IMR-90 (cell line): ENCODE measurements at regions not wholly inside any gene's neighbourhood (a gene's known extent, or its start where the extent isn't known, plus 50 kb on each side); places are given as distances from the start of the nearest gene placed in this dataset.

Experiments
- ATAC-seq: fragments of 200-7000 bp; cut with Tn5 transposase; 2 replicates; pipeline ENCODE4 v1.9.1; 2020; ENCODE audit warnings: low read depth, mild to moderate bottlenecking, moderate library complexity
- BruUV-seq: library from RNA; stranded (reverse); fragments of 400-500 nt; replicated peaks from 2 replicates; lab custom pipeline; 2021; lab: Mats Ljungman, UMichigan
- CTCF ChIA-PET: fragments of 300-600 bp; formaldehyde crosslinking; extraction: SDS; loops from one replicate; lab custom pipeline; 2021; ENCODE audit warnings: antibody characterized with exemption; lab: Yijun Ruan, JAX
- POLR2A ChIA-PET: fragments of 300-600 bp; sonication (Branson Sonifier 250); formaldehyde crosslinking; loops from one replicate; lab custom pipeline; 2022; ENCODE audit warnings: antibody characterized with exemption; ENCODE audit not compliant: unreplicated experiment; lab: Charles Lee
- DNase-seq: peaks from one replicate; pipeline ENCODE4 v3.0.0; 2013
- H2AFZ ChIP-seq: replicated peaks from 2 replicates; pipeline ENCODE3; 2013; ENCODE audit warnings: low read length, mild to moderate bottlenecking; ENCODE audit not compliant: poor library complexity
- H2AK5ac ChIP-seq: 2 replicates; pipeline ENCODE4 v1.6.1; 2013; ENCODE audit warnings: low read depth, low read length, inconsistent platforms
- H2AK9ac ChIP-seq: replicated peaks from 2 replicates; pipeline ENCODE3; 2013; ENCODE audit warnings: mild to moderate bottlenecking, low read depth, low read length, moderate library complexity; ENCODE audit not compliant: poor library complexity
- H2BK120ac ChIP-seq: 2 replicates; pipeline ENCODE4 v1.6.1; 2013; ENCODE audit warnings: low read depth, low read length, inconsistent platforms
- H2BK15ac ChIP-seq: 3 replicates; pipeline ENCODE4 v1.6.1; 2013; ENCODE audit warnings: low read depth, low read length, inconsistent platforms
- H2BK20ac ChIP-seq: 2 replicates; pipeline ENCODE4 v1.6.1; 2013; ENCODE audit warnings: low read depth, mild to moderate bottlenecking, inconsistent platforms, low read length, moderate library complexity
- H2BK5ac ChIP-seq: 2 replicates; pipeline ENCODE4 v1.6.1; 2013; ENCODE audit warnings: mild to moderate bottlenecking, low read depth, low read length, inconsistent platforms; ENCODE audit not compliant: poor library complexity, severe bottlenecking
- H3K14ac ChIP-seq: replicated peaks from 2 replicates; pipeline ENCODE4 v1.6.1; 2013; ENCODE audit warnings: low read depth, low read length, inconsistent platforms
- H3K18ac ChIP-seq: 2 replicates; pipeline ENCODE4 v1.6.1; 2013; ENCODE audit warnings: low read depth, low read length, control low read depth
- H3K23ac ChIP-seq: 2 replicates; pipeline ENCODE4 v1.6.1; 2013; ENCODE audit warnings: low read depth, low read length, inconsistent platforms
- H3K27ac ChIP-seq: 2 replicates; pipeline ENCODE4 v1.5.1; 2013; ENCODE audit warnings: mild to moderate bottlenecking, control low read depth, low read length; ENCODE audit not compliant: insufficient read depth
- H3K27me3 ChIP-seq: 2 replicates; pipeline ENCODE4 v1.6.1; 2013; ENCODE audit warnings: low read length; ENCODE audit not compliant: control insufficient read depth, insufficient read depth
- H3K36me3 ChIP-seq: 2 replicates; pipeline ENCODE4 v1.6.1; 2013; ENCODE audit warnings: low read length, mixed read lengths; ENCODE audit not compliant: control insufficient read depth, insufficient read depth
- H3K4ac ChIP-seq: 2 replicates; pipeline ENCODE4 v1.6.1; 2013; ENCODE audit warnings: low read depth, low read length, inconsistent platforms
- H3K4me1 ChIP-seq: 2 replicates; pipeline ENCODE4 v1.6.1; 2013; ENCODE audit warnings: low read length, mixed read lengths; ENCODE audit not compliant: control insufficient read depth, insufficient read depth
- H3K4me2 ChIP-seq: 2 replicates; pipeline ENCODE4 v1.6.1; 2013; ENCODE audit warnings: low read depth, mild to moderate bottlenecking, control low read depth, low read length, moderate library complexity
- H3K4me3 ChIP-seq: 2 replicates; pipeline ENCODE4 v1.5.1; 2013; ENCODE audit warnings: low read depth, mild to moderate bottlenecking, control low read depth, low read length, moderate library complexity; ENCODE audit not compliant: insufficient read depth
- H3K56ac ChIP-seq: 2 replicates; pipeline ENCODE4 v1.6.1; 2013; ENCODE audit warnings: low read length, inconsistent platforms; ENCODE audit not compliant: insufficient read depth; ENCODE audit errors: extremely low read depth
- H3K79me1 ChIP-seq, 2 experiments: 2 replicates each; pipeline ENCODE4 v1.6.1; 2013; ENCODE audit warnings: low read length in 2 of 2, inconsistent platforms in 1 of 2, low read depth in 1 of 2
- H3K9ac ChIP-seq: 2 replicates; pipeline ENCODE4 v1.6.1; 2013; ENCODE audit warnings: low read depth, low read length, control low read depth
- H3K9me1 ChIP-seq: 2 replicates; pipeline ENCODE4 v1.6.1; 2013; ENCODE audit warnings: low read length, inconsistent platforms; ENCODE audit not compliant: insufficient read depth
- H3K9me3 ChIP-seq: 2 replicates; pipeline ENCODE4 v1.6.1; 2013; ENCODE audit warnings: low read length; ENCODE audit not compliant: control insufficient read depth, insufficient read depth
- H4K20me1 ChIP-seq: 2 replicates; pipeline ENCODE4 v1.6.1; 2013; ENCODE audit warnings: low read length, inconsistent platforms; ENCODE audit not compliant: insufficient read depth
- H4K5ac ChIP-seq: 2 replicates; pipeline ENCODE4 v1.6.1; 2013; ENCODE audit warnings: mild to moderate bottlenecking, low read depth, low read length, control low read depth
- H4K8ac ChIP-seq, 2 experiments: 2 replicates each; pipeline ENCODE4 v1.6.1; 2013; ENCODE audit warnings: low read depth in 2 of 2, low read length in 2 of 2, control low read depth in 1 of 2, inconsistent platforms in 1 of 2
- H4K91ac ChIP-seq: 2 replicates; pipeline ENCODE4 v1.6.1; 2013; ENCODE audit warnings: low read depth, low read length, inconsistent platforms; ENCODE audit not compliant: insufficient read depth
- BHLHE40 ChIP-seq: fragments of 150-350 bp; IDR thresholded peaks from 2 replicates; pipeline ENCODE4 v1.6.1; 2016; ENCODE audit warnings: mild to moderate bottlenecking, low read depth, low read length
- CEBPB ChIP-seq: IDR thresholded peaks from 2 replicates; pipeline ENCODE4 v1.6.1; 2012; ENCODE audit warnings: low read depth, low read length, improper control_type of control experiment
- CHD1 ChIP-seq: IDR thresholded peaks from 2 replicates; pipeline ENCODE4 v1.6.1; 2012; ENCODE audit warnings: low read depth, low read length, improper control_type of control experiment
- CTCF ChIP-seq: conservative IDR thresholded peaks from 2 replicates; pipeline ENCODE4 v1.5.1; 2012; ENCODE audit warnings: mild to moderate bottlenecking, low read depth, low read length, improper control_type of control experiment
- FOS ChIP-seq: fragments of 150-350 bp; IDR thresholded peaks from 2 replicates; pipeline ENCODE4 v1.6.1; 2016; ENCODE audit warnings: low read depth, low read length
- MAFK ChIP-seq: IDR thresholded peaks from 2 replicates; pipeline ENCODE4 v1.6.1; 2012; ENCODE audit warnings: low read depth, low read length, improper control_type of control experiment
- MAZ ChIP-seq: IDR thresholded peaks from 2 replicates; pipeline ENCODE4 v1.6.1; 2012; ENCODE audit warnings: low read depth, mild to moderate bottlenecking, low read length, improper control_type of control experiment, moderate library complexity, borderline replicate concordance
- MXI1 ChIP-seq: IDR thresholded peaks from 2 replicates; pipeline ENCODE4 v1.6.1; 2012; ENCODE audit warnings: low read depth, mild to moderate bottlenecking, low read length, moderate library complexity, borderline replicate concordance
- NFE2L2 ChIP-seq: fragments of 150-350 bp; IDR thresholded peaks from 2 replicates; pipeline ENCODE4 v1.6.1; 2016; ENCODE audit warnings: low read depth, mild to moderate bottlenecking, low read length
- POLR2A ChIP-seq: IDR thresholded peaks from 2 replicates; pipeline ENCODE4 v1.6.1; 2012; ENCODE audit warnings: mild to moderate bottlenecking, low read depth, low read length
- RAD21 ChIP-seq: IDR thresholded peaks from 2 replicates; pipeline ENCODE4 v1.6.1; 2012; ENCODE audit warnings: low read length, improper control_type of control experiment
- RCOR1 ChIP-seq: IDR thresholded peaks from 2 replicates; pipeline ENCODE4 v1.6.1; 2012; ENCODE audit warnings: mild to moderate bottlenecking, low read length, improper control_type of control experiment; ENCODE audit not compliant: insufficient replicate concordance
- RFX5 ChIP-seq: IDR thresholded peaks from 2 replicates; pipeline ENCODE4 v1.8.0; 2012; ENCODE audit warnings: low read depth, mild to moderate bottlenecking, low read length, moderate library complexity
- SMC3 ChIP-seq: fragments of 150-350 bp; IDR thresholded peaks from 2 replicates; pipeline ENCODE4 v1.6.1; 2016; ENCODE audit warnings: low read depth, mild to moderate bottlenecking, antibody characterized with exemption, low read length, moderate library complexity
- WGBS, 2 experiments: methylation state at CpG; one replicate each; pipeline versions ENCODE4 v1.1.5 to v1.1.7; 2013; ENCODE audit warnings: missing lambda C conversion rate in 2 of 2; ENCODE audit not compliant: insufficient read length in 1 of 2; ENCODE audit errors: extremely low coverage in 2 of 2; 5-methylcytosine and 5-hydroxymethylcytosine counted together
- dilution Hi-C: fragments of 300-500 bp; cut with HindIII; formaldehyde crosslinking; loops from one replicate; pipeline ENCODE4 v1.14.3; 2018; ENCODE audit warnings: low sequenced_read_pairs; ENCODE audit not compliant: unreplicated experiment
- in situ Hi-C: fragments of 300-500 bp; cut with MboI; formaldehyde crosslinking; loops from 3 replicates; pipeline ENCODE4 v1.14.3; 2019; ENCODE audit warnings: low sequenced_read_pairs, inconsistent platforms, mixed read lengths
- intact Hi-C: fragments of 100-400 bp; cut with micrococcal nuclease; formaldehyde crosslinking; loops from 2 replicates; pipeline ENCODE4 v1.10.0; 2022
- TF ChIP-seq, protein P1 (sequence below): fragments of 150-350 bp; IDR thresholded peaks from 2 replicates; pipeline ENCODE4 v1.6.1; 2016; ENCODE audit warnings: low read depth, mild to moderate bottlenecking, low read length, moderate library complexity, borderline replicate concordance
- TF ChIP-seq, protein P2 (sequence below): fragments of 150-350 bp; IDR thresholded peaks from 2 replicates; pipeline ENCODE4 v1.6.1; 2017; ENCODE audit warnings: mild to moderate bottlenecking, antibody characterized with exemption, low read length, low read depth

GRCh38 chr10:4555920-4556319, 270.1 kb upstream of the AKR1E2 start:
- Histone ChIP-seq H3K23ac (no peak overlapping the region), H2AFZ (no peak overlapping the region), H3K27ac (no peak overlapping the region), H4K8ac (no peak overlapping the region), H3K79me1 (no peaks in the 10 kb centered on the region), H4K5ac (no peak overlapping the region), H3K4ac (no peak overlapping the region), H2BK120ac (no peak overlapping the region), H3K9me3 (no peaks in the 10 kb centered on the region), H4K20me1 (no peaks in the 10 kb centered on the region), H3K4me1 (no peaks in the 10 kb centered on the region), H2BK15ac (no peak overlapping the region), H4K91ac (no peak overlapping the region), H3K4me3 (no peak overlapping the region), H3K27me3 (no peaks in the 10 kb centered on the region), H3K4me2 (no peak overlapping the region), H3K18ac (no peak overlapping the region), H2AK9ac (no peak overlapping the region), H3K9ac (no peak overlapping the region), H3K9me1 (no peaks in the 10 kb centered on the region), H3K36me3 (no peaks in the 10 kb centered on the region), H2BK5ac (no peak overlapping the region), H2AK5ac (no peak overlapping the region), H3K56ac (no peak overlapping the region), H3K14ac (no peak overlapping the region), H2BK20ac (no peak overlapping the region)
- TF ChIP-seq RCOR1 (no peak), BHLHE40 (no peak), CEBPB (no peak), MXI1 (no peak), FOS (no peak), CHD1 (no peak), RAD21 (no peak), NFE2L2 (no peak), CTCF (no peak), MAZ (no peak), POLR2A (no peak), RFX5 (no peak), MAFK (no peak), SMC3 (no peak)
- TF ChIP-seq, protein P1, sequence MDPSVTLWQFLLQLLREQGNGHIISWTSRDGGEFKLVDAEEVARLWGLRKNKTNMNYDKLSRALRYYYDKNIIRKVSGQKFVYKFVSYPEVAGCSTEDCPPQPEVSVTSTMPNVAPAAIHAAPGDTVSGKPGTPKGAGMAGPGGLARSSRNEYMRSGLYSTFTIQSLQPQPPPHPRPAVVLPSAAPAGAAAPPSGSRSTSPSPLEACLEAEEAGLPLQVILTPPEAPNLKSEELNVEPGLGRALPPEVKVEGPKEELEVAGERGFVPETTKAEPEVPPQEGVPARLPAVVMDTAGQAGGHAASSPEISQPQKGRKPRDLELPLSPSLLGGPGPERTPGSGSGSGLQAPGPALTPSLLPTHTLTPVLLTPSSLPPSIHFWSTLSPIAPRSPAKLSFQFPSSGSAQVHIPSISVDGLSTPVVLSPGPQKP, result no peak
- TF ChIP-seq, protein P2, sequence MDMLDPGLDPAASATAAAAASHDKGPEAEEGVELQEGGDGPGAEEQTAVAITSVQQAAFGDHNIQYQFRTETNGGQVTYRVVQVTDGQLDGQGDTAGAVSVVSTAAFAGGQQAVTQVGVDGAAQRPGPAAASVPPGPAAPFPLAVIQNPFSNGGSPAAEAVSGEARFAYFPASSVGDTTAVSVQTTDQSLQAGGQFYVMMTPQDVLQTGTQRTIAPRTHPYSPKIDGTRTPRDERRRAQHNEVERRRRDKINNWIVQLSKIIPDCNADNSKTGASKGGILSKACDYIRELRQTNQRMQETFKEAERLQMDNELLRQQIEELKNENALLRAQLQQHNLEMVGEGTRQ, result no peak
- no TSS peak for BruUV-seq
- ChIA-PET POLR2A (no interaction called here), CTCF (interaction anchor here (0.7 kb wide), 1 partner anchor 1391 kb away, joined by 3 read pairs; no protein-coding TSS in a partner anchor)
- DNase-seq, result no peak
- no peak for ATAC-seq
- in situ Hi-C loops, result no loop called here
- dilution Hi-C loops, result no loop called here
- intact Hi-C loops, result no loop called here
- WGBS, 2 experiments, result no CpG with 5 or more reads among the region's 3 CpGs
